Stimulated activated naive CD4-positive, alpha-beta T cell treated with Interleukin-2 at 50 U/mL for 16 hours (primary cell): ENCODE measurements at regions not wholly inside any gene's neighbourhood (a gene's known extent, or its start where the extent isn't known, plus 50 kb on each side); places are given as distances from the start of the nearest gene placed in this dataset.

ENCODE experiments used
- DNase-seq: peaks from one replicate; lab custom pipeline; 2025; lab: John Stamatoyannopoulos, UW

- DNase-seq: no peak
Observed at GRCh38 chr2:238635647-238636051, 208.9 kb downstream of the ASB1 start.

- no peak for DNase-seq
Observed at GRCh38 chr2:238636269-238637073, 209.7 kb downstream of the ASB1 start.

GRCh38 chr2:238638100-238638981 lies 209.5 kb upstream of the TWIST2 start:
- DNase-seq: no peak

GRCh38 chr2:238638982-238639628 lies 208.8 kb upstream of the TWIST2 start:
- DNase-seq: no peak

GRCh38 chr2:238640486-238640885 lies 207.4 kb upstream of the TWIST2 start:
- DNase-seq: no peak

- no peak for DNase-seq
Observed at GRCh38 chr2:238642973-238643372, 204.9 kb upstream of the TWIST2 start.

GRCh38 chr2:238643400-238643907 lies 204.4 kb upstream of the TWIST2 start:
- no peak for DNase-seq

GRCh38 chr2:238644095-238645081 lies 203.5 kb upstream of the TWIST2 start:
- DNase-seq: no peak

GRCh38 chr2:238645095-238645494 lies 202.8 kb upstream of the TWIST2 start:
- no peak for DNase-seq

GRCh38 chr2:238645716-238646115 lies 202.2 kb upstream of the TWIST2 start:
- DNase-seq: no peak

GRCh38 chr2:238646281-238646680 lies 201.6 kb upstream of the TWIST2 start:
- no peak for DNase-seq

GRCh38 chr2:238646803-238647202 lies 201.1 kb upstream of the TWIST2 start:
- no peak for DNase-seq

- DNase-seq: no peak
Observed at GRCh38 chr2:238649123-238649522, 198.8 kb upstream of the TWIST2 start.

GRCh38 chr2:238649936-238650518 lies 197.9 kb upstream of the TWIST2 start:
- no peak for DNase-seq

- no peak for DNase-seq
Observed at GRCh38 chr2:238650536-238650935, 197.3 kb upstream of the TWIST2 start.

- no peak for DNase-seq
Observed at GRCh38 chr2:238651306-238652052, 196.4 kb upstream of the TWIST2 start.

GRCh38 chr2:238652053-238652770 lies 195.7 kb upstream of the TWIST2 start:
- no peak for DNase-seq

- DNase-seq: no peak
Observed at GRCh38 chr2:238652771-238653157, 195.1 kb upstream of the TWIST2 start.

GRCh38 chr2:238653431-238654109 lies 194.3 kb upstream of the TWIST2 start:
- no peak for DNase-seq
